CD14-positive monocyte (primary cell): ENCODE measurements at regions not wholly inside any gene's neighbourhood (a gene's known extent, or its start where the extent isn't known, plus 50 kb on each side); places are given as distances from the start of the nearest gene placed in this dataset.
"Not testable (repeated sequence)": the region's sequence is repeated elsewhere in the genome, so short reads cannot be mapped to it uniquely, and the experiment has no call there.

Experiments
- DNase-seq, 3 donors: peaks; one replicate each; pipeline ENCODE4 v3.0.0-alpha.2; 2011 to 2022
- H2AFZ ChIP-seq: 2 replicates; pipeline ENCODE4 v1.6.0; 2012; ENCODE audit warnings: mild to moderate bottlenecking, low read depth, low read length, inconsistent platforms; ENCODE audit not compliant: insufficient read depth, poor library complexity, severe bottlenecking
- H3K27ac ChIP-seq, 2 donors: 1 replicate in 1 of 2; 2 replicates in 1 of 2; pipeline ENCODE4 v1.5.1; 2012 to 2013; ENCODE audit warnings: low read length in 2 of 2, control low read depth in 1 of 2, inconsistent platforms in 1 of 2, low read depth in 1 of 2, mild to moderate bottlenecking in 1 of 2
- H3K27me3 ChIP-seq, 2 donors: one replicate each; pipeline versions ENCODE4 v1.6.0 to v1.6.1; 2011 to 2013; ENCODE audit warnings: low read length in 2 of 2; ENCODE audit not compliant: control insufficient read depth in 2 of 2, insufficient read depth in 2 of 2
- H3K36me3 ChIP-seq, 2 donors: replicated peaks in 1 of 2; 1 replicate in 1 of 2; 2 replicates in 1 of 2; pipeline versions ENCODE4 v1.5.1 to v1.6.1; 2012 to 2013; ENCODE audit warnings: low read length in 2 of 2, control low read depth in 1 of 2, inconsistent platforms in 1 of 2, mild to moderate bottlenecking in 1 of 2; ENCODE audit not compliant: insufficient read depth in 2 of 2, control insufficient read depth in 1 of 2
- H3K4me1 ChIP-seq, 2 donors: 1 replicate in 1 of 2; 2 replicates in 1 of 2; pipeline versions ENCODE4 v1.5.1 to v1.6.1; 2012 to 2013; ENCODE audit warnings: low read length in 2 of 2, control low read depth in 1 of 2, inconsistent platforms in 1 of 2, mild to moderate bottlenecking in 1 of 2, moderate library complexity in 1 of 2; ENCODE audit not compliant: insufficient read depth in 2 of 2, control insufficient read depth in 1 of 2
- H3K4me2 ChIP-seq: replicated peaks from 2 replicates; pipeline ENCODE3; 2012; ENCODE audit warnings: low read length, moderate library complexity, mild to moderate bottlenecking; ENCODE audit not compliant: poor library complexity, severe bottlenecking; ENCODE audit errors: extremely low read depth
- H3K4me3 ChIP-seq, 3 experiments: fragments of 200-600 bp in 1 of 3; sonication (generic) in 1 of 3; replicated peaks in 1 of 3; 1 replicate in 2 of 3; 2 replicates in 1 of 3; pipeline ENCODE4 v1.5.1; 2011 to 2013; ENCODE audit warnings: low read length in 3 of 3, mild to moderate bottlenecking in 3 of 3, control low read depth in 2 of 3, low read depth in 2 of 3, inconsistent platforms in 1 of 3, moderate library complexity in 1 of 3
- H3K79me2 ChIP-seq: 2 replicates; pipeline ENCODE4 v1.6.0; 2012; ENCODE audit warnings: mild to moderate bottlenecking, control low read depth, inconsistent platforms, low read length, moderate library complexity; ENCODE audit not compliant: insufficient read depth
- H3K9ac ChIP-seq: 2 replicates; pipeline ENCODE4 v1.6.0; 2017; ENCODE audit warnings: low read length, mild to moderate bottlenecking; ENCODE audit not compliant: insufficient read depth, poor library complexity, severe bottlenecking
- H3K9me3 ChIP-seq, 2 donors: replicated peaks in 1 of 2; 1 replicate in 1 of 2; 2 replicates in 1 of 2; pipeline versions ENCODE4 v1.5.1 to v1.6.1; 2012 to 2013; ENCODE audit warnings: low read length in 2 of 2, control low read depth in 1 of 2; ENCODE audit not compliant: control insufficient read depth in 1 of 2, insufficient read depth in 1 of 2
- H4K20me1 ChIP-seq: 2 replicates; pipeline ENCODE4 v1.6.0; 2012; ENCODE audit warnings: mild to moderate bottlenecking, low read length, control low read depth, moderate library complexity; ENCODE audit not compliant: insufficient read depth
- H3K27ac Mint-ChIP-seq, 7 donors: one replicate each; pipeline ENCODE4 v1.8.0; 2020; ENCODE audit warnings: mild to moderate bottlenecking in 7 of 7, mixed read lengths in 7 of 7, moderate library complexity in 6 of 7, inconsistent platforms in 2 of 7
- H3K27me3 Mint-ChIP-seq, 3 donors: one replicate each; pipeline ENCODE4 v1.8.0; 2021 to 2022; ENCODE audit warnings: low read depth in 3 of 3, mild to moderate bottlenecking in 3 of 3, mixed read lengths in 3 of 3, moderate library complexity in 3 of 3, inconsistent platforms in 1 of 3
- H3K36me3 Mint-ChIP-seq, 2 donors: one replicate each; pipeline ENCODE4 v1.8.0; 2020; ENCODE audit warnings: mixed read lengths in 2 of 2, inconsistent platforms in 1 of 2, mild to moderate bottlenecking in 1 of 2
- H3K4me1 Mint-ChIP-seq: one replicate; pipeline ENCODE4 v1.8.0; 2020; ENCODE audit warnings: mild to moderate bottlenecking, mixed read lengths
- H3K4me3 Mint-ChIP-seq, 2 donors: one replicate each; pipeline ENCODE4 v1.8.0; 2020; ENCODE audit warnings: mild to moderate bottlenecking in 2 of 2, mixed read lengths in 2 of 2, moderate library complexity in 1 of 2
- H3K9me3 Mint-ChIP-seq, 7 donors: one replicate each; pipeline ENCODE4 v1.8.0; 2020 to 2022; ENCODE audit warnings: mixed read lengths in 7 of 7, mild to moderate bottlenecking in 6 of 7, moderate library complexity in 6 of 7, inconsistent platforms in 2 of 7
- WGBS: methylation state at CpG from one replicate; pipeline ENCODE4 v1.1.5; 2013; ENCODE audit warnings: missing lambda C conversion rate; ENCODE audit not compliant: insufficient coverage; 5-methylcytosine and 5-hydroxymethylcytosine counted together
- intact Hi-C, 2 donors: fragments of 100-400 bp; cut with micrococcal nuclease; formaldehyde crosslinking; loops; one replicate each; pipeline versions ENCODE4 v1.15.0 to v1.15.1; 2023
- TF ChIP-seq, protein P1 (sequence below): fragments of 200-600 bp; IDR thresholded peaks from one replicate; pipeline ENCODE4 v1.8.0; 2022; ENCODE audit warnings: antibody characterized with exemption, mild to moderate bottlenecking

DNA sequence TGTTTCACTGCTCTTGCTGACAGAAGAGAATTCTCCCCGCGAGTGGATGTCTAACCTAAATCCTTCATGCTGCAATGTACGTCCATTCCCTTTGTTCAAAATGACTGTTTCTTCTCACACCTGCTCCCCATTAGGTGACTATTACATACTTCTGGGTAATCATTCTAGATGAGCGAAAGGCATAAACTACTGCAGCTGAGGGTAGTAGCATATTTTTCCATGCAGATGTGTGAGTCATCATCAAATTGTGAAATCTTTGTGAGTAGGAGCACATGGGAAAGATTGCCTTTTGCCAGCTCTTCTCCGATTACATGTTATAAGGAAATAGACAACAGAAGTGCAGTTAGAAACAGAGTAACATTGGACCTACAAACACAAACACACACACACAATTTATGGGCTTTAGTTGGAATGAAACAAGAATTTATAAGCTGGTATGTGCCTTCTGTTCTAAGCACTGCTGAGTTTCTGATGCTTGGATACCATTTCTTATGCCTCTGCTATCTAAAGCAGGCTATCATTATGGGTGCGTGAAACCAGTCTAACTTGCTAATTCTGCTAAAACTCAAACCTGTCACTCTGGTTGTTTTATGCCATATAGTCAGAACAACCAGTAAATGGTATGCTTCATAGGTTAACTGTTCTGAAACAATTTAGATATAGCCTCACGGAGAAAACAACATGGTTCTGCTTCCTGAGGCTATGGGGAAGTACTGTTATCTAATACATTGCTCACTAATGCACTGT lies 346.9 kb upstream of the PSMD7 start:
- H3K4me3 ChIP-seq = no peak overlapping the region
- H4K20me1 ChIP-seq = no peaks in the 10 kb centered on the region
- no peak overlapping the region for H2AFZ ChIP-seq
- intact Hi-C loops = no loop called here
- peaks cover 0 to 2% (median 0%) of the 10 kb centered on the region in 7 donors for H3K9me3 Mint-ChIP-seq
- no peak overlapping the region for H3K27ac ChIP-seq
- H3K4me1 Mint-ChIP-seq = no peaks in the 10 kb centered on the region
- H3K4me3 Mint-ChIP-seq = no peak overlapping the region
- DNase-seq = no peak
- peaks cover 1 to 11% (median 4%) of the 10 kb centered on the region in 3 donors for H3K27me3 Mint-ChIP-seq
- no peaks in the 10 kb centered on the region for H3K79me2 ChIP-seq
- no peaks in the 10 kb centered on the region for H3K36me3 ChIP-seq
- no peak overlapping the region for H3K9ac ChIP-seq
- H3K4me1 ChIP-seq = no peaks in the 10 kb centered on the region
- H3K27ac Mint-ChIP-seq = no peak overlapping the region
- no peak overlapping the region for H3K4me2 ChIP-seq
- H3K36me3 Mint-ChIP-seq = no peaks in the 10 kb centered on the region
- H3K27me3 ChIP-seq = no peaks in the 10 kb centered on the region
- TF ChIP-seq, protein P1, sequence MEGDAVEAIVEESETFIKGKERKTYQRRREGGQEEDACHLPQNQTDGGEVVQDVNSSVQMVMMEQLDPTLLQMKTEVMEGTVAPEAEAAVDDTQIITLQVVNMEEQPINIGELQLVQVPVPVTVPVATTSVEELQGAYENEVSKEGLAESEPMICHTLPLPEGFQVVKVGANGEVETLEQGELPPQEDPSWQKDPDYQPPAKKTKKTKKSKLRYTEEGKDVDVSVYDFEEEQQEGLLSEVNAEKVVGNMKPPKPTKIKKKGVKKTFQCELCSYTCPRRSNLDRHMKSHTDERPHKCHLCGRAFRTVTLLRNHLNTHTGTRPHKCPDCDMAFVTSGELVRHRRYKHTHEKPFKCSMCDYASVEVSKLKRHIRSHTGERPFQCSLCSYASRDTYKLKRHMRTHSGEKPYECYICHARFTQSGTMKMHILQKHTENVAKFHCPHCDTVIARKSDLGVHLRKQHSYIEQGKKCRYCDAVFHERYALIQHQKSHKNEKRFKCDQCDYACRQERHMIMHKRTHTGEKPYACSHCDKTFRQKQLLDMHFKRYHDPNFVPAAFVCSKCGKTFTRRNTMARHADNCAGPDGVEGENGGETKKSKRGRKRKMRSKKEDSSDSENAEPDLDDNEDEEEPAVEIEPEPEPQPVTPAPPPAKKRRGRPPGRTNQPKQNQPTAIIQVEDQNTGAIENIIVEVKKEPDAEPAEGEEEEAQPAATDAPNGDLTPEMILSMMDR = no peak
- 94% methylated on average over 2 of the region's 7 CpGs for WGBS
- H3K9me3 ChIP-seq = no peaks in the 10 kb centered on the region

DNA sequence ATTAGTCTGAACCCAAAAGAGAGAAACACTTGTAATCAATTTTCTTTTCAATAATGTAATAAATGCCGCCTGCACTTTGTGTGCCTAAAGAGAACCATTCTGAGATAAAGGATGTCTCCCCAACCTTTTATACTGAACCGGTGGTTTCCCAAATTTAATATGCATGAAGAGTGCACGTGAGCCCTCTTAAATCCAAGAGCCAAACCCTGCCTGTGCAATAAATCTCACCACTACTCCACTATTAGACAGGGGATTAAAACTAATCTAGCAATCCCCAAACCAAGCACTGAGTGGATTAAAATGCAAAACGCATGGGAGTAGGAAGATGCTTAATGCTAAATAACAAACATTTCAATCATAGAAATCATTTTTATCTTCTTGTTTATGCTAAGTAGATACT lies 351.0 kb upstream of the PSMD7 start:
- H3K4me3 Mint-ChIP-seq = no peak overlapping the region
- TF ChIP-seq, protein P1 = no peak
- H3K27ac Mint-ChIP-seq = no peak overlapping the region

DNA sequence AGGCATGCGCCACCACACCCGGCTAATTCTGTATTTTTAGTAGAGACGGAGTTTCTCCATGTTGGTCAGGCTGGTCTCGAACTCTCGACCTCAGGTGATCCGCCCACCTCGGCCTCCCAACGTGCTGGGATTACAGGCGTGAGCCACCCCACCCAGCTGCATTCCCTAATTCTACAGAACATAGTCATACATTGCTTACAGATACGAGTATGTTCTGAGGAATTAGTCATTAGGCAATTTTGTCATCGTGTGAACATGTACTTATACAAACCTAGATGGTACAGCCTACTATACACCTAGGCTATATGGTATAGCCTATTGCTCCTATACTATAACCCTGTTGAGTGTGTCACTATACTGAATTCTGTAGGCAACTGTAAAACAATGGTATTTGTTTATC lies 353.4 kb upstream of the PSMD7 start:
- H3K27ac ChIP-seq, H3K27ac Mint-ChIP-seq, H3K9me3 Mint-ChIP-seq, H3K4me2 ChIP-seq, H3K4me3 ChIP-seq, H4K20me1 ChIP-seq, DNase-seq, H3K4me1 Mint-ChIP-seq, H3K27me3 ChIP-seq, H3K27me3 Mint-ChIP-seq, H2AFZ ChIP-seq, H3K9ac ChIP-seq, H3K4me3 Mint-ChIP-seq, H3K36me3 ChIP-seq, intact Hi-C loops, H3K4me1 ChIP-seq, H3K79me2 ChIP-seq, H3K9me3 ChIP-seq, H3K36me3 Mint-ChIP-seq: not testable (repeated sequence)
- WGBS = 100% methylated on average over 2 of the region's 11 CpGs

More for the DNA sequence above, 351.0 kb upstream of the PSMD7 start:
- WGBS = no CpG with 5 or more reads among the region's 4 CpGs
- Mint-ChIP-seq H3K4me1 (no peaks in the 10 kb centered on the region), H3K9me3 (peaks cover 0 to 3% (median 0%) of the 10 kb centered on the region in 7 donors), H3K36me3 (no peaks in the 10 kb centered on the region), H3K27me3 (peaks cover 3 to 5% (median 4%) of the 10 kb centered on the region in 3 donors)
- no peak overlapping the region for H3K4me2 ChIP-seq
- no peaks in the 10 kb centered on the region for H3K4me1 ChIP-seq
- H3K27me3 ChIP-seq = no peaks in the 10 kb centered on the region
- no peaks in the 10 kb centered on the region for H3K36me3 ChIP-seq
- no peak for DNase-seq
- H3K27ac ChIP-seq = no peak overlapping the region
- H3K79me2 ChIP-seq = no peaks in the 10 kb centered on the region
- H2AFZ ChIP-seq = no peak overlapping the region
- H4K20me1 ChIP-seq = no peaks in the 10 kb centered on the region
- intact Hi-C loops = no loop called here
- no peak overlapping the region for H3K9ac ChIP-seq
- no peaks in the 10 kb centered on the region for H3K9me3 ChIP-seq
- H3K4me3 ChIP-seq = no peak overlapping the region
